Activated CD4-positive, alpha-beta memory T cell treated with anti-CD3 and anti-CD28 coated beads for 36 hours (primary cell): ENCODE measurements at regions not wholly inside any gene's neighbourhood (a gene's known extent, or its start where the extent isn't known, plus 50 kb on each side); places are given as distances from the start of the nearest gene placed in this dataset.

ENCODE experiments used
- CTCF ChIA-PET: fragments of 350-600 bp; sonication (Branson Sonifier 250); formaldehyde crosslinking; loops from one replicate; lab custom pipeline; 2021; ENCODE audit warnings: antibody characterized with exemption, inconsistent platforms; lab: Charles Lee
- POLR2A ChIA-PET: fragments of 350-600 bp; sonication (Branson Sonifier 250); formaldehyde crosslinking; loops from one replicate; lab custom pipeline; 2021; ENCODE audit warnings: antibody characterized with exemption; lab: Charles Lee
- DNase-seq: peaks from one replicate; pipeline ENCODE4 v3.0.0-alpha.2; 2020
- H3K27ac Mint-ChIP-seq: one replicate; pipeline ENCODE4 v1.8.0; 2021; ENCODE audit warnings: mixed read lengths
- H3K27me3 Mint-ChIP-seq: one replicate; pipeline ENCODE4 v1.8.0; 2021; ENCODE audit warnings: mixed read lengths
- H3K36me3 Mint-ChIP-seq: one replicate; pipeline ENCODE4 v1.8.0; 2021; ENCODE audit warnings: mixed read lengths
- H3K4me1 Mint-ChIP-seq: one replicate; pipeline ENCODE4 v1.8.0; 2021; ENCODE audit warnings: low read depth, mixed read lengths
- H3K4me3 Mint-ChIP-seq: one replicate; pipeline ENCODE4 v1.8.0; 2021; ENCODE audit warnings: mild to moderate bottlenecking, mixed read lengths
- H3K9me3 Mint-ChIP-seq: one replicate; pipeline ENCODE4 v1.8.0; 2021; ENCODE audit warnings: mixed read lengths
- intact Hi-C: fragments of 100-400 bp; cut with micrococcal nuclease; formaldehyde crosslinking; loops from one replicate; pipeline ENCODE4 v1.15.1; 2023

DNA sequence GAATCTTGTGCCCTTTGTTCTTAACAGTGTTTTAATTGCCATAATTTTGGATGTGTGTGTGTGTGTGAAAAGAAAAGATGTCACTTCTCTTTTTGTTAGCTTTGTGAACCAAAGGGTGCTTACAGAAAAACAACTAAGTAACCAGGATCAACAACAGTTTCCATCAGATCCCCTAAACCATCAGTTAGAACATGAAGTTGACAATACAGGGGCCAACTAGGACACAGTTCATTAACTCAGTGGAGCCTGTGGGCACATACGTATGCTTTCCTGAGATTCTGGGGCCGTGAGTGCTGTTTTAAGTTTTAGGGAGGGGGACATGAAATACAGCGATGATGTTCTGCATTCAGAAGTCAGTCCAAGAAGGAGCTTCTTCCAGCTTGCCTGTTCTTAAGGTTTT lies 133.6 kb downstream of the TLR5 start:
- POLR2A ChIA-PET: no interaction called here
- Mint-ChIP-seq H3K27me3 (peaks cover 11% of the 10 kb centered on the region), H3K9me3 (no peaks in the 10 kb centered on the region), H3K4me3 (no peak overlapping the region), H3K4me1 (no peaks in the 10 kb centered on the region), H3K27ac (no peak overlapping the region), H3K36me3 (peaks cover 10% of the 10 kb centered on the region)
- DNase-seq: no peak
- intact Hi-C loops: no loop called here
- CTCF ChIA-PET: no interaction called here

DNA sequence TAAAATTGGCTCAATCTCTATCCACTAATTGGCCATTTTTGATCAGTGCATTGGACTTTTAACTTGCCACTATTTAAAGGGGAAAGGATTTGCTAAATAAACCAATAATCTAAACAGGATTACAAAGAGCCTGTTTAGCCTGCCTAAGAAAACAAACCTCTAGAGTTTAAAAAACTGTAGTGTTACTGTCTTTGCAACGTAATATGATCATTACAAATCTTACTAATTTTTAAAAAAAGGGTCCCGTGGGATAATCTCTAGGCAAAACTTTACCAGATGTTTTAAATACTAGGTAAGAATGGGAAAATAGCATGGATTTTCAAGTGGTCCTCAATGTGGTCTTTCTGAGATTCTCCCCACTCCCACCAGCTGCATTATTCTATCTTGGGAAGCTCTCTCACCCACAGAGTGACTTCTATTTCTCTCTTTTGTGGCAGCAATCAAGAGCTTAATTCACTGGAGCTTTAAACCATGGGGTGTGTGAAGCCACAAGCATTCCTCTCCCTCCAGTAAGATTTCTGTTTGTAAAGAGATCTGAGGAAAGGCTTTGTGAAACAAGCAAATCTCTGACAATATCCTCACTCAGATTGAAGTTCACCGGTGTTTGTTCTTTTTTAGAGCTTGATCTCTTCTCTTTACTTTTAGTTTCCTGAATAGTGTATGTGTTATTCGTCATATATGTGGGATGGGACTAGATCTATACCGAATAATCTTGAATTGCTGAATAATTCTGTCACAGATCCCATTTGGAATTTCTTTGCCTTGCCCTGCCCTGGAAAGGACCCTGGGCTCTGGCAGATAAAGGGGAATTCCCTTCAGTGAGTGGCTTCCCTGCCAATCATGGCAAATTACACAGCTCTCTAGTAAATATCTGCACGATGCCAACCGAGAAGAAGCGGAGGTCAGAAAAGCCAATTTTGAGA lies 132.2 kb downstream of the TLR5 start:
- Mint-ChIP-seq H3K9me3 (no peaks in the 10 kb centered on the region), H3K27ac (no peak overlapping the region), H3K36me3 (no peaks in the 10 kb centered on the region), H3K27me3 (peaks cover 11% of the 10 kb centered on the region), H3K4me3 (no peak overlapping the region), H3K4me1 (no peaks in the 10 kb centered on the region)
- ChIA-PET CTCF (no interaction called here), POLR2A (no interaction called here)
- DNase-seq: no peak
- intact Hi-C loops: no loop called here

GRCh38 chr1:223011505-223011856 lies 131.6 kb downstream of the TLR5 start:
- no peaks in the 10 kb centered on the region for H3K9me3 Mint-ChIP-seq
- no peak overlapping the region for H3K27ac Mint-ChIP-seq
- ChIA-PET CTCF (no interaction called here), POLR2A (no interaction called here)
- no peaks in the 10 kb centered on the region for H3K36me3 Mint-ChIP-seq
- no peak for DNase-seq
- no peak overlapping the region for H3K4me3 Mint-ChIP-seq
- intact Hi-C loops: no loop called here
- peaks cover 11% of the 10 kb centered on the region for H3K27me3 Mint-ChIP-seq
- no peaks in the 10 kb centered on the region for H3K4me1 Mint-ChIP-seq

GRCh38 chr1:223012176-223012788 lies 130.8 kb downstream of the TLR5 start:
- Mint-ChIP-seq H3K27me3 (peaks cover 11% of the 10 kb centered on the region), H3K4me3 (no peak overlapping the region), H3K4me1 (no peaks in the 10 kb centered on the region), H3K9me3 (no peaks in the 10 kb centered on the region), H3K27ac (no peak overlapping the region), H3K36me3 (no peaks in the 10 kb centered on the region)
- POLR2A ChIA-PET: no interaction called here
- DNase-seq: no peak
- intact Hi-C loops: no loop called here
- CTCF ChIA-PET: no interaction called here

GRCh38 chr1:223012938-223013337 lies 130.1 kb downstream of the TLR5 start:
- H3K4me3 Mint-ChIP-seq: no peak overlapping the region
- DNase-seq: no peak
- no peaks in the 10 kb centered on the region for H3K9me3 Mint-ChIP-seq
- ChIA-PET CTCF (no interaction called here), POLR2A (no interaction called here)
- no peaks in the 10 kb centered on the region for H3K36me3 Mint-ChIP-seq
- no peaks in the 10 kb centered on the region for H3K4me1 Mint-ChIP-seq
- intact Hi-C loops: no loop called here
- H3K27ac Mint-ChIP-seq: no peak overlapping the region
- H3K27me3 Mint-ChIP-seq: peaks cover 11% of the 10 kb centered on the region

- Mint-ChIP-seq H3K4me1 (no peaks in the 10 kb centered on the region), H3K27ac (no peak overlapping the region), H3K4me3 (no peak overlapping the region), H3K36me3 (no peaks in the 10 kb centered on the region), H3K9me3 (no peaks in the 10 kb centered on the region), H3K27me3 (peaks cover 11% of the 10 kb centered on the region)
- DNase-seq: no peak
- intact Hi-C loops: no loop called here
- ChIA-PET CTCF (no interaction called here), POLR2A (no interaction called here)
Measured at GRCh38 chr1:223014142-223014873, 128.7 kb downstream of the TLR5 start.

GRCh38 chr1:223016381-223016780 lies 126.7 kb downstream of the TLR5 start:
- H3K9me3 Mint-ChIP-seq: no peaks in the 10 kb centered on the region
- no peak overlapping the region for H3K27ac Mint-ChIP-seq
- intact Hi-C loops: no loop called here
- no peak overlapping the region for H3K4me3 Mint-ChIP-seq
- no peaks in the 10 kb centered on the region for H3K4me1 Mint-ChIP-seq
- no peaks in the 10 kb centered on the region for H3K36me3 Mint-ChIP-seq
- ChIA-PET CTCF (no interaction called here), POLR2A (no interaction called here)
- no peak for DNase-seq
- peaks cover 5% of the 10 kb centered on the region for H3K27me3 Mint-ChIP-seq

- no peak overlapping the region for H3K27ac Mint-ChIP-seq
- DNase-seq: no peak
- H3K36me3 Mint-ChIP-seq: no peaks in the 10 kb centered on the region
- H3K4me1 Mint-ChIP-seq: no peaks in the 10 kb centered on the region
- ChIA-PET CTCF (no interaction called here), POLR2A (no interaction called here)
- H3K9me3 Mint-ChIP-seq: no peaks in the 10 kb centered on the region
- peaks cover 5% of the 10 kb centered on the region for H3K27me3 Mint-ChIP-seq
- no peak overlapping the region for H3K4me3 Mint-ChIP-seq
- intact Hi-C loops: no loop called here
Measured at GRCh38 chr1:223016890-223017289, 126.2 kb downstream of the TLR5 start.

- no peak for DNase-seq
- peaks cover 5% of the 10 kb centered on the region for H3K27me3 Mint-ChIP-seq
- ChIA-PET POLR2A (no interaction called here), CTCF (no interaction called here)
- H3K9me3 Mint-ChIP-seq: no peaks in the 10 kb centered on the region
- H3K4me1 Mint-ChIP-seq: no peaks in the 10 kb centered on the region
- no peak overlapping the region for H3K27ac Mint-ChIP-seq
- intact Hi-C loops: no loop called here
- H3K4me3 Mint-ChIP-seq: no peak overlapping the region
- no peaks in the 10 kb centered on the region for H3K36me3 Mint-ChIP-seq
Measured at GRCh38 chr1:223017291-223017690, 125.8 kb downstream of the TLR5 start.

GRCh38 chr1:223018534-223018933 lies 124.5 kb downstream of the TLR5 start:
- POLR2A ChIA-PET: interaction anchor here (1.1 kb wide), 1 partner anchor 268 kb away, joined by 3 read pairs; no protein-coding TSS in a partner anchor
- intact Hi-C loops: no loop called here
- Mint-ChIP-seq H3K27me3 (no peaks in the 10 kb centered on the region), H3K9me3 (no peaks in the 10 kb centered on the region), H3K4me1 (no peaks in the 10 kb centered on the region), H3K36me3 (no peaks in the 10 kb centered on the region), H3K4me3 (no peak overlapping the region), H3K27ac (no peak overlapping the region)
- CTCF ChIA-PET: no interaction called here
- DNase-seq: no peak

GRCh38 chr1:223019256-223019655 lies 123.8 kb downstream of the TLR5 start:
- Mint-ChIP-seq H3K4me3 (no peak overlapping the region), H3K36me3 (no peaks in the 10 kb centered on the region), H3K9me3 (peaks cover 5% of the 10 kb centered on the region)

GRCh38 chr1:223020770-223021169 lies 122.3 kb downstream of the TLR5 start:
- H3K9me3 Mint-ChIP-seq: peaks cover 6% of the 10 kb centered on the region
- CTCF ChIA-PET: no interaction called here
- H3K27ac Mint-ChIP-seq: no peak overlapping the region

More at GRCh38 chr1:223019256-223019655, 123.8 kb downstream of the TLR5 start:
- no peaks in the 10 kb centered on the region for H3K4me1 Mint-ChIP-seq
- no peak for DNase-seq
- H3K27ac Mint-ChIP-seq: no peak overlapping the region
- ChIA-PET POLR2A (interaction anchor here (1.1 kb wide), 1 partner anchor 268 kb away, joined by 3 read pairs; no protein-coding TSS in a partner anchor), CTCF (no interaction called here)
- intact Hi-C loops: no loop called here
- H3K27me3 Mint-ChIP-seq: no peaks in the 10 kb centered on the region

More at GRCh38 chr1:223020770-223021169, 122.3 kb downstream of the TLR5 start:
- H3K4me1 Mint-ChIP-seq: no peaks in the 10 kb centered on the region
- no peak overlapping the region for H3K4me3 Mint-ChIP-seq
- no peak for DNase-seq
- POLR2A ChIA-PET: no interaction called here
- no peaks in the 10 kb centered on the region for H3K36me3 Mint-ChIP-seq
- intact Hi-C loops: no loop called here
- H3K27me3 Mint-ChIP-seq: no peaks in the 10 kb centered on the region
